ENCODE measurements at regions not wholly inside any gene's neighbourhood (a gene's known extent, or its start where the extent isn't known, plus 50 kb on each side); places are given as distances from the start of the nearest gene placed in this dataset.

- DNase-seq, result no peak
These were observed 229.2 kb upstream of the MAP3K1 start for GRCh38 chr5:56585999-56586691.

- DNase-seq, result no peak
These were observed 229.9 kb upstream of the MAP3K1 start for GRCh38 chr5:56585461-56585860.

DNA sequence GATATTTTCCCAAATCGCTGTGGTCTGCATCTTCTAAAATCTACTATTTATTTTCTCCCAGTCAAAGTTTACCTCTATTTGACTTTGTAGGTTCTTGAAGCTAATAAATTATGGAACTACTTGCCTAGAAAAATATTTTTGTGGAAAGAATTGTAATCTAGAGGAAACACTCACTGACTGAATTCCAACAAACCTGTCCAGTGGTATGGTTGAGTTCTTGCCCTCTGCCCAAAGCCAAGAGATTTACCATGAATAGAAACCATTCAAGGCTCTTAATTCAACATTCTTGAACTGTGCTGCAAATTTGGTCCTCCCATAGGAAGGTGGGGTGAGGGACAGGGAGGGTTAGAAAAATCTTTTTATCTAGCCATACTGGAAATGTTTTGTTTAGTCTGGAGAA, 233.9 kb upstream of the MAP3K1 start:
- no peak for DNase-seq

DNA sequence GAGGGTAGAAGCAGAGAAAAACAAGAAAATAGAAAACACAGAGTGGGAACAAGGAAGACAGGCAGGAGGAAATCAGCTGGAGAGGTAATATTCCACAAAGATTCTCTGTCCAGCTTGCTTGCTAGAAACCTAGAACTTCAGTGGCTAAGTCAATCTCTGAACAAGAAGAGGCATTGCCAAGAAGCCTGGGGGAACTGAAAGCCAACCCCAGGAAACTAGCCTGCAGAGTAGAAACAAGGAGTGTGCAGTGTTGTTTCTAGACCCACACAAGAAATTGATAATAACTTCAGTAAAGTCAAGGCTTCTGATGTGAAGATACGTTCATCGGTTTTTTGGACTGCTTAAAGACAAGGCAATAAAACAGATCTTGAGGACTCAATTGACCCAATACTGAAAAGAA, 234.5 kb upstream of the MAP3K1 start:
- no peak for DNase-seq

DNA sequence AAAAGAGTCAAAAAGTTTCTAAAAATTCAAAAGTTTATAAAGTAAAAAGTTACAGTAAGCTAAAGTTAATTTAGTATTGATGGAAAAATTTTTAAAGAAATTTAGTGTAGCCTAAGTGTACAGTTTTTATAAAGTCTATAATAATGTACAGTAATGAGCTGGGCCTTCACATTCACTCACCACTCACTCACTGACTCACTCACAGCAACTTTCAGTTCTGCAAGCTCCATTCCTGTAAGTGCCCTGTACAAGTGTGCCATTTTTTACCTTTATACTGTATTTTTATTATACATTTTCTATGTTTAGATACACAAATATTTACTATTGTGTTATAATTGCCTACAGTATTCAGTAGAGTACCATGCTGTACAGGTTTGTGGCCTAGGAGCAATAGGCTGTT, 239.5 kb upstream of the MAP3K1 start:
- DNase-seq, result no peak

DNA sequence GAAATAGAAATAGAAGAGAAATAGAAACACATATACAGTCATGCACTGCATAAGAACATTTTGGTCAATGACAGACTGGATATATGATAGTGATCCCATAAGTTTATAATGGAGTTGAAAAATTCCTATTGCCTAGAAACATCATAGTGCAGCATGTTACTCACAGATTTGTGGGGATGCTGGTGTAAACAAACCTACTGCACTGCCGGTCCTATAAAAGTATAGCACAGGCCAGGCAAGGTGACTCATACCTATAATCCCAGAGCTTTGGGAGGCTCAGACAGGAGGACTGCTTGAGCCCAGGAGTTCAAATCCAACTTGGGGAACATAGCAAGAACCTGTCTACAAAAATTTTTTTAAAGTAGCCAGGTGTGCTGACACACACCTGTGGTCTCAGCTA, 240.6 kb upstream of the MAP3K1 start:
- no peak for DNase-seq

DNA sequence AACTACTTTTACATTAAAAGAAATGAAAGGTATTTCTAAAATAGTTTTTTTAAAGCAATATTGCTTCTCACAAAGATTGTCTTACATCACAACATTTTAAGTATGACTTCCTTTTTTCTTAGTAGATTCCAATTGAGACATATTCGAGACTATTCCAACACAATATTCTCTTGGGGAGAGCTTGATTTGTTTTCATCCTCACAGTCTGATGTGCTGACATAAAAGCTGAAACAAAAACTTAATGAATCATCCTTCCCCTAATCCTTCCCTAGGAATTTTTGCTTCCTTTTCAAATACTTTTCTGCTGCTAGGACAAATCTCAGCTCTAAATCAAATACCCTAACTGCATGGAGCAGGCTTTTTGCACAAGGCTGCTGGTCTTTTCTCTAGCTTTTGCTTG, 245.8 kb upstream of the MAP3K1 start:
- no peak for DNase-seq

GRCh38 chr5:56569076-56569475, 246.3 kb upstream of the MAP3K1 start:
- no peak for DNase-seq

DNA sequence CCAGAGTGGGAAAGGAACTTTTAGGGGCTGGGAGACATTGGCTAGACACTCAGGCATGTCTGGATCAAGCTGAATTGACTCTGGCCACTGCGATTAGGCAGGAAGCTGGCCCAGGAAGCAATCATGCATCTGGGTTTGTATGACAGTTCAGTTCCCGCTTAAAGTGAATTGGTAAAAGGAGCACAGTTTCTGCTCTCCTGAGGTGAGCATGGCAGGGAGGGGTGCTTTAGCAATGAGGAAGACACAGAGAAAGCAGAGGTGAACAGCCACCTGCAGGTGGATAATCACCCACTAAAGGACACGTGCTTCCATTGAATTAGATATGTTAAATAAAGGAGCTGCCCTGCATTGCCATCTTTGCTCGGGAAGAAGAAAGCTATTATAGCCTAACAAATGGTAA, 248.1 kb upstream of the MAP3K1 start:
- DNase-seq, result no peak

DNA sequence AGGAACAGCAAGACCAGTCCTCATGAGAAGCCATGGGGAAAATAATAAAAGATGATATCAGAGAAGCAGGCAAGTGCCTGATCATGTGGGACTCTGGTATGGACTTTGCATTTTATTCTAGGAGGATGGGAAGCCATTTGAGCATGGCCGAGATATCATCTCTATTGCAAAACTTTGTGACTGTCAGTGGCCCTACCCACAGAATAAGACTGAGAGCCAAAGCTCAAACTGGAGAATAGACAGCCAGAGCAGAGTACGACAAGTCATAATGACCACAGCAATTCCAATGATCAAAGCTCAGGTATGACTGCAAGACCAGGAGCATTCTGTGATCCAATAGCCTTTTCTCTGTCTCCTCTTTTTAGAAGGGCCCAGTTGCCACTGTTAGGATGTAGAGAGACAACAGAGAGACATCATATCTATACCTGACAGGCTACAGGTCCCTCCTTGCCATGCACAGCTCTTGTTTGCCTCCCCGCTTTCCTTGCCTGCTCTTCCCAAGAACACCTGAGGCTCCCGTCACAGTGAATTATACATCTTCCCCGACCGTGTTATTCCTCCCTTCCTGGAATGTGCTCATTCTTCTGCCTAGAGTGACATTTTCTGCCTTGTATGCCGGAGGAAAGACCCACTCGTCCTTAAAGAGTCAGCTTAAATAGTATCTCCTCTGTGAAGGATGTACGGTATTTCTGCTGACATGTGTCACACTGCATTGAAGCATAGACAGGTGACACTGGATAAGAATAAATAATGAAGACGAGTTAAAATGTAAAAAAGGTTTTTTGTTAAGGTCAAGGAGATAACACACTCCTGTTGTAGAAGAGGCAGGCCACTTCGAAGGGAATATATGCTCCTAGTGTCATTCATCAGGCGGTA, 248.7 kb upstream of the MAP3K1 start:
- DNase-seq, result no peak

DNA sequence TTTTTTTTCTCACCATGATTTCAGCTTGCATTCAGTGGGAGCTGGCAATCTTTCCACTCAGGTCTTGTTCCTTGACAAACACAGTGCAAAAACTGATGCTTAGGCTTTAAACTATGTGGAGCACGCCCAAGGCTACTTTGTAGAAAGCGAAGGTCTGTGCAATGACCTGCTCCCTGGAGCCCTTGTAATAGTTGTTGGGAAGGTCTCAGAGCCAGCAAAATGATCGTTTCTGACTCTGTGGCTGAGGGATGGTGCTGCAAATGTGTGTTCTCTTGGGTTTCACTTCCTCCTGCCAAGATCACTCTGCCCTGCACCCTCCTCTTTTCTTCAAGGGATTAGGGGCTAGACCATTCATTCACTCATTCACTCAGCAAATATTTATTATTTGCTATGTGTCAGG, 249.7 kb upstream of the MAP3K1 start:
- no peak for DNase-seq

- DNase-seq, result no peak
These were observed 250.1 kb upstream of the MAP3K1 start for GRCh38 chr5:56565283-56565615.

DNA sequence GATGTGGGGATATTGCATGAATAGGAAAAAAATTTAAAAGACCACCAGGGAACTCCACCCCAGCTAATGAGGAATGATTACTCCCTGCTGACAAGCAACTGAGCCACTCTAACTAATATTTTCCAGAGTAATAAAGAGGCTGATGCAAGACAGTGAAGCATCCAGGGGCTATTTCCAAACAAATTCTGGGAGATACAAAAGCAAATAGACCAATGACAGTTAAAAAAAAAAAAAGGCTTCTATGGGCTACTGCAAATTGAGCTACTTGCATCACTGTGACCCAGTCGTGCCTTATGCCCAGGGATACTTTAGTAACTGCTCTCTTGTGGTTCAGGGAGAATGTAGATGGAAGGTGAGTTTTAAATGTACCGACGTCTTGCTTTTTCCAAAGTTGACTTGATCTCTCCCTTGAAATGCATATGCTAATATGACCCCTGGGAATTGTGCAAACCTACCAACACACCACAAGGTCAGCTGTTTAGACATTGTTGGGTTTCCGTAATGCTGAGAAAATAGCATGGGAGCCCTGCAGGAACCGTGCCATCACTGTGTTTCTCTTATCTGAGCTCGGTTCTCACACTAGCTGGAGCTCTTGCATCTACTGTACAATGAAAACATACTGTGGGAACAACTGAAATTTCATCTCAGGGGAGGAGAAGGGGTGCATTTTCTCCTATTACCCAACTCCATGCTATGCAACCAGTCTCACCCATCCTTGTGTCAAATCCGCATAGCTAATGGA, 250.6 kb upstream of the MAP3K1 start:
- DNase-seq, result no peak

GRCh38 chr5:56561455-56561854, 253.9 kb upstream of the MAP3K1 start:
- DNase-seq, result no peak

GRCh38 chr5:56558131-56558745, 257.1 kb upstream of the MAP3K1 start:
- DNase-seq, result no peak

DNA sequence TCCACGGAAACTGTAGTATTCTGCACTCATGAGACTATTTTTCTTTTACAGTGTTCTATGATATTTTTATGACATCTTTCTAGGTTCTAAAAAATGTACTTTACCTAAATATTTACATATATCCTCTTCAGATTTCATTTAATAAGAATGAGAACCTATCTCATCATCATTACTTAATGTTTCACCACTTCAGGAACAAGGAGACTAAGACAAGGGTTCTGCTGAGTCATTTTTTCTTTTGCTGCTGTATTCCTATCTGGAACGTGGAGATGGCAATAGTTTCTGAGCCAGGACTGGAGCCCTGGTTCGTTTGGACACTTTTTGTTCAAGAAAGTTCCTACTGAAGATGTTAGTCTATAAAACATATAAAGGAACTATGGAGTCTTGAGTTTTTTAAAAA, 258.2 kb upstream of the MAP3K1 start:
- no peak for DNase-seq

- DNase-seq, result no peak
These were observed 262.6 kb upstream of the MAP3K1 start for GRCh38 chr5:56552612-56553268.

DNA sequence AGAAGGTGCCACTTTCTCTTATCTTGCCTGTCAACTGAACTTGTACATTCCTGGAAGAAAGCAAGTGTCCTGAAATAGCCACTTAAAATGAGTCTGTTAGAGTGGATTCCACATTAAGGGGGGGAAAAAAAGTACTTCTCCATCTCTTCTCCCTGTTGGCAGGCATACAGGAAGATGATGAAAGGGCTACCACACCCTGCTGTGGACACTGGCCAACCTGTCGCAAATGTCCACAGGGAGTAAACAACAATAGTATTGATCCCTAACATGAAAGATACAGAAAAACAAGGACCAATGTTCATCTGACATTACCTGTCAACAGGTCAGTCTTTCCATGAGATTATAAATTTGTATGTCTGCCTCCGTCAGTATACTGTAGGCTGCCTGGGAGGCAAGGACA, 265.1 kb upstream of the MAP3K1 start:
- no peak for DNase-seq

GRCh38 chr5:56549096-56549886, 266.1 kb upstream of the MAP3K1 start:
- DNase-seq, result no peak

DNA sequence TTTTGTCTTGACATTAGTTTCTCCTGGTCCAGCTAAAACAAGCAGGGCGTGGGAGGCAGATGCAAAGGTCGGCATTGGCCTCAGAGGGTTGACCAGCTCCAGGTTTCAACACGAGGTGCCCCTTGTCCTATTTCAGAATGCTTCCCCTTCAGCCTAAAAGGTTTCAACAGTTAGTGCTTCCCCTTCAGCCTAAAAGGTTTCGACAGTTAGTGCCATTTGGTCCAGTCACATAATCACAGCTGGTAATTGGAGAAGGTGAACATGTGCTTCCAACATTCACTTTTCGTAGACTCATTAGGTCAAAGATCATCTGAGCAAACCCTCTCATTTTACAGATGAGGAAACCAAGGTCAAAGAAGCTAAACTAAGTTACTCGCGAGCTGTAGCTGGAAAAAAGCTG, 270.3 kb upstream of the MAP3K1 start:
- DNase-seq, result no peak

GRCh38 chr5:56543441-56544388, 271.6 kb upstream of the MAP3K1 start:
- DNase-seq, result no peak

Measured in effector CD8-positive, alpha-beta T cell (primary cell).